ENCODE measurements at regions not wholly inside any gene's neighbourhood (a gene's known extent, or its start where the extent isn't known, plus 50 kb on each side); places are given as distances from the start of the nearest gene placed in this dataset.

GRCh38 chr5:173530547-173530946, 85.9 kb downstream of the BOD1 start:
- TF ChIP-seq EP300 (IDR thresholded peaks at IDR 0.05; ENCODE audit: borderline replicate concordance in 1 of 2, low read depth in 1 of 2, low read length in 1 of 2) (no peak), MXI1 (IDR thresholded peaks at IDR 0.05; ENCODE audit: low read depth, low read length) (no peak), NFIC (IDR thresholded peaks at IDR 0.05; ENCODE audit: borderline replicate concordance) (no peak), POLR2AphosphoS5 (IDR thresholded peaks at IDR 0.05; ENCODE audit: low read depth, low read length) (no peak), SIN3A (IDR thresholded peaks at IDR 0.05; ENCODE audit: borderline replicate concordance, low read depth, low read length) (no peak), RAD21 (IDR thresholded peaks at IDR 0.05; ENCODE audit: low read length) (no peak), SMC3 (IDR thresholded peaks at IDR 0.05; ENCODE audit: low read depth, low read length) (no peak)
- TF ChIP-seq, protein P1, sequence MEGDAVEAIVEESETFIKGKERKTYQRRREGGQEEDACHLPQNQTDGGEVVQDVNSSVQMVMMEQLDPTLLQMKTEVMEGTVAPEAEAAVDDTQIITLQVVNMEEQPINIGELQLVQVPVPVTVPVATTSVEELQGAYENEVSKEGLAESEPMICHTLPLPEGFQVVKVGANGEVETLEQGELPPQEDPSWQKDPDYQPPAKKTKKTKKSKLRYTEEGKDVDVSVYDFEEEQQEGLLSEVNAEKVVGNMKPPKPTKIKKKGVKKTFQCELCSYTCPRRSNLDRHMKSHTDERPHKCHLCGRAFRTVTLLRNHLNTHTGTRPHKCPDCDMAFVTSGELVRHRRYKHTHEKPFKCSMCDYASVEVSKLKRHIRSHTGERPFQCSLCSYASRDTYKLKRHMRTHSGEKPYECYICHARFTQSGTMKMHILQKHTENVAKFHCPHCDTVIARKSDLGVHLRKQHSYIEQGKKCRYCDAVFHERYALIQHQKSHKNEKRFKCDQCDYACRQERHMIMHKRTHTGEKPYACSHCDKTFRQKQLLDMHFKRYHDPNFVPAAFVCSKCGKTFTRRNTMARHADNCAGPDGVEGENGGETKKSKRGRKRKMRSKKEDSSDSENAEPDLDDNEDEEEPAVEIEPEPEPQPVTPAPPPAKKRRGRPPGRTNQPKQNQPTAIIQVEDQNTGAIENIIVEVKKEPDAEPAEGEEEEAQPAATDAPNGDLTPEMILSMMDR (IDR thresholded peaks at IDR 0.05): no peak; the same call in 1 of the 2 replicates
- TF ChIP-seq, protein P2, sequence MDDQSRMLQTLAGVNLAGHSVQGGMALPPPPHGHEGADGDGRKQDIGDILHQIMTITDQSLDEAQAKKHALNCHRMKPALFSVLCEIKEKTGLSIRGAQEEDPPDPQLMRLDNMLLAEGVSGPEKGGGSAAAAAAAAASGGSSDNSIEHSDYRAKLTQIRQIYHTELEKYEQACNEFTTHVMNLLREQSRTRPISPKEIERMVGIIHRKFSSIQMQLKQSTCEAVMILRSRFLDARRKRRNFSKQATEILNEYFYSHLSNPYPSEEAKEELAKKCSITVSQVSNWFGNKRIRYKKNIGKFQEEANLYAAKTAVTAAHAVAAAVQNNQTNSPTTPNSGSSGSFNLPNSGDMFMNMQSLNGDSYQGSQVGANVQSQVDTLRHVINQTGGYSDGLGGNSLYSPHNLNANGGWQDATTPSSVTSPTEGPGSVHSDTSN (IDR thresholded peaks at IDR 0.05): no peak
